ENCODE measurements at regions not wholly inside any gene's neighbourhood (a gene's known extent, or its start where the extent isn't known, plus 50 kb on each side); places are given as distances from the start of the nearest gene placed in this dataset.

DNA sequence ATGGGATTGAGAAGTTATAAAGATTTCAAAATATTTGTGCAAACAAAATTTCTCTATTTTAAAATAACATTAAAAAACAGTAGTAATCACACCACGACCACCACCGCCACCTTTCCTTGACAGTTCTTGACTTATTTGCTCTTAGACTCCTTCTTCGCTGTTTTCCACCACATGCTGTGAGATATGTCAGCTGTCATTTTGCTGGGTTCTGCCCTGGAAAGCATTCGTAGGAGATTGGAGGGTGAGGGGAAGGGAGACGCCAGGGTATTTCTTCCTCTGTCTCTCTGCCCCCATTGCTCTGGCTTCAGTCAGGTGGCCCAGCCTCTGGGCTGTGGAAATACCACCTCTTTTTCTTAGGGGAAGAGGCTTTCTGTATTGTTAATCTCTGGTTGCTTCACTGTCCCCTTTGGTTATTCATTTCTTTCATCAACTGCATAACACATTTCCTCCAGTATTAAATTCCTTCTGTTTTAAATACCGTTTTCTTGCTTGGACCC, 186.2 kb downstream of the NEDD1 start:
- no peak for DNase-seq (ENCODE audit: low spot score)

DNA sequence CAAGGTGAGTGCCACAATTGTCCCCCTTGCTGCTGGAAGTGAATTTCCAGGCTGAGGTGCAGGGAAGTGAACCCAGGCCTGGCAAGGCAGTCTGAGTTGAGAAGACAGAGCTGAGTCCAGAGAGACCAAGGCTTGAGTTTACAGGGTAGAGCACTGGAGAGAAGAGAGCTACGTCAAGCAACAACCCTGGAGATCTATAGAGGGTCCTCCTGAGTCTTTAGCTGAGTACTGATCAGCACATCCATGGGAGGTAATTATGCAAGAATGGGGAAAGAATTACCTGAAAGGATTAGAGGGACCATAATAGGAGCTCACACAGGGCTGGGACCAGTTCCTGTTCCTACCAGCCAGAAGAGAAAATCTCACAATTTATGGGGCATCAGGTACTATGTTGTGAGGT, 190.7 kb downstream of the NEDD1 start:
- DNase-seq (ENCODE audit: low spot score): no peak

DNA sequence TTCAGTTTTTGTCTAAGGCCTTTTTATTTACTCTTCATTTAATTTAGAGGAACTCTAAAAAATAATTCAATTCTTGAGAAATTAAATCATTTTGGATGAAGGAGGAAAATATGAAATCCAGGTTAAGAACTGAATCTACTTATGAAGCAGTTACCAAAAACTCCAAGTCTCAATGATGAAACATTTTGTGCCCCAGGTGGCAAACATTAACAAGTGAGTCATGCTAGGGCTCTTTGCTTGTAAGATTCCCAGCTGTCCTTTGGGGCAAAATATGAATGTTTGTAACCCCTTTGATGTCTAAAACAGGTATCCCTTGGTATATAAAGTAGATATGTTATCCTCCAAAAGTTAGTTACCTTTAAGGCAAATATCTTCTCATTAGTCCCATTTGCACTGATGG, 202.4 kb downstream of the NEDD1 start:
- no peak for DNase-seq (ENCODE audit: low spot score)

DNA sequence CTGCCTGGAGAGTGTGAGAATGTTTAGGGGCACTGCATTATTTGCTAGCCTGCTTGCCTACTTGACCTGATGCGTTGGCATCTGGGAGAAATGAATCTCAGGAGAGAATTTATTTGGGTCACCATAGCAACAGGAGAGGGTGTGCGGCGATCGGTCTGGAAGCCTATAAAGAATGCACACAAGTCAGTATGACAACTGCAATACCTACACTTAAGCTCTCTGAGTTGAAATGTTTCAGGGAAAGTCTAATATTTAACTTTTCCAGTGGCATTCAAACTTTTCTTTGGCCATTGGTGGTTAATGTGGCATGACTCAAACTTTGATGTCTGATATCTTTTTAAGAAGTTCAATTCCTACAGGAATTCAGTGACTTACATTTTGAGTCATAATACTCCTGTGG, 205.1 kb downstream of the NEDD1 start:
- DNase-seq (ENCODE audit: low spot score): no peak

DNA sequence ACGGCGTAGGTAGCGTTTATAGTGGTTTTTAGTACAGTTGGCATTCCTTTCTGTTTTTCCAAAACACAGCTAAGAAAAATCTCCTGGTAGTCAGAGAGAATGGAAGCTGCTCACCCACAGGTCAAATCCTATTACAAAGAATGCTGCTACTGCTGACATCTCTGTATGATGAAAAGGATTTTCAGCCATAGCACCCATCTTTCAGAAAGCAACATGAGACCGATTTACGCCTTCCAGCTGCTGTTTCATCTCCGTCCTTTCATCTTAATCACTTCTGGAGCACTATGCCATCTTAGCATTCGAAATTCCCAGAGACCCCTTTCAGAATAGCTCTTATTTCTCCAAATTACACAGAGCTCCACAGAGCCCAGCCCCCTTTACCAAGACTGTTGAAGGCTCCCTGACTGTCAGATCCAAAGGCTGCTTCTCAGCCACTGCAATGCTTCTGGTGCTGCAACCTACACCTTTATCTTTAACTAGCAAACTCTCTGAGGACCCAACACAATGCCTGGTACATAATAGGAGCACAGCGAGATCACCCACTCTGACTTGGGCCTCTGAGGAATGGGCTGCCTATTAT, 211.8 kb downstream of the NEDD1 start:
- no peak for DNase-seq (ENCODE audit: low spot score)

DNA sequence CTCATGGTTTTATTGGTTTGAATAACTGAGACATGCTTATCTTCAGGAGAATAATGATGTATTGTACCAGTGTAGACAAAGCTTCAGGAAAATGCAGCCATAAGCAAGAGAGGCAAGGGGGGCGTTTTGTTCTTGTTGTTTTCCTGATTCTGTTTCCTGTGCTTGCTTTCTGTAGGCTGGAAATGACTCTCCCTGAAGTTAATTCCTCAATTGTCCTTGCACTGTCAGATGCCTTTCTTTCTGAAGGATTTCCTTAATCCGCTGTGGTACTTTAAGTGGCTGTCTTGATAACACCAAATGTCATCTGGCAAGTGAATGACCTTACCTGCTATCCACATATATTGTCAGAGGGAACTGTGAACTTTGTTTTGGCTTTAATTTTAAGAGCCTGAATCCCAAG, 220.0 kb downstream of the NEDD1 start:
- DNase-seq (ENCODE audit: low spot score): no peak

DNA sequence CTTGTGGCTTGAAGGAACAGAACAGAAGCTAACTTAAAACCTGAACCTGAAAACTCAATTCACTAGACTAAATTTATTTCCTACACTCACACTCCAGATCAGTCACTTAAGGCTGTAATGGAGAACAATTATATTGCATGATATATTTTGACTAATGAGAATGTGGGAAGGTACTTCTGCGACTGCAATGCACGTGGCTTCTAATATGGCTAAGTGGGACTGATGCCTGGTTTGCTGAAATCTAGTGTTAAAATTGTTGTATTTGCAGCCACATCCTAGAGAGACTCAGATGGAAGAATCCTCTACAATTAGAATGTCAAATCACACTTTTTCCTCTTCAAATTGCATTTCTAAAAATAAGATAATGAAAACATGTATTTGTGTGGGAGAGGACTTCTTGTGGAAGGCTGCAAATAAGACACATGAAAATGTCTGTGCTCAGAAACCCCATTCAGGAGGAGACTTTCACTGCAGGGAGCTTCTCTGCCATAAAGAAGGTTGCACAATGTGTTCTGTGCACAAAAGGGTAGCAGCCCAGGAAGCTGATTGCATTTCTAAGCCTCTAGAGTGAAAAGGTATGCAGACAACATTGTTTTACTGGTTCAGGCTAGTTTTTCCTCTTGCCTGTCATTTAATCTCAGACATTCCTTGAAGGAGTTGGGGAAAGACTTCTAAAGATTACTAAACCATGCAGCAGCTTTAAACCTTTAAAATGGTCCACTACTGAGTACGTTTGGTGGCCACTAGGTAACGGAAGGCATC, 224.3 kb downstream of the NEDD1 start:
- no peak for DNase-seq (ENCODE audit: low spot score)

DNA sequence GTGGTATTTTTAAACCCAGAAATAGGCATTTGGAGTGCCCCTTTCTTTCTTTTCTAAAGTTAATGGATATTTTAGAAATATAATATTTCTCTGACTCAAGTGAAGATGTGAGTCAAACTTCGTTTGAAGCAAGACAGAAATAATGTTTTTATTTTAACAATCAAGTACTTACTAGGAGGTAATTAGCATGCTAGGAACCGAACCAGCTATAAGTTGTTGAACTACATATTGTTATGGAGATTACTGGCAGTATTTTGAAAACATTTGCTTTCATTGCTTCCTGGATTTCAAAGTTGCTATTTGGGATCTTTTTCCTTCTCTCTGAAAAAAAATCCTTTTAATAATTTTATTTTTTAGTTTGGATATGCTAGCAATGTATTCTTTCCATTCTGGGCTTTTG, 225.2 kb downstream of the NEDD1 start:
- no peak for DNase-seq (ENCODE audit: low spot score)

DNA sequence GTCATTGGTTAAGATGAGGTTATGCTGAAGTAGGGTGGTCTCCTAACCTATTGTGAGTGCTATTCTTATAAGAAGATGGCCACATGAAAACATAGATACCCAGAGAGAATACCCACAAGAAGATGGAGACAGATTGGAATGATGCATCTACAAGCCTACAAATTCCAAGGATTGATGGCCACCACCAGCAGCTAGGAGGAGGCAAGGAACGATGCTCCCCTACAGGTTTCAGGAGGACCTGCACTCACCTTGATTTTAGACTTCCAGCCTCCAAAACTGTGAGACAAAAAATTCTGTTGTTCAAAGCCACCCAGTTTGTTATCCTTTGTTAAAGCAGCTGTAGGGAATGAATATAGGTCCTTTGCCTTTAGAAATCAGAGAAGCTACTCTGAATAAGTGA, 227.4 kb downstream of the NEDD1 start:
- no peak for DNase-seq (ENCODE audit: low spot score)

DNA sequence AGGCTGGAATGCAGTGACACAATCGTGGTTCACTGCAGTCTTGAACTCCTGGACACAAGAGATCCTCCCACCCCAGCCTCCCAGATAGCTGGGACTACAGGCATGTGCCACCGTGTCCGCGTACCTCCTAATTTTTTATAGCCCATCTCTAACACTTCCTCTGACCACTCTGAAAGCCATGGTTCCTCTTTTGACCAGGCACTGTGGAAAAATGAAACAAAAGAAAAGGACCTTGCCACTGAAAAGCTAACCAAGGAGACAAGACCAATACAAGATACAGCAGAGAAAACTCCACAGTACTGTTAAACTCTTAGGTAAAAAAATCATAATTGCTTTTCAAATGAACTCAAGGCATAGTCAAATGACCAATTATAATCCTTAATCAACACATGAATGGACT, 233.3 kb downstream of the NEDD1 start:
- DNase-seq (ENCODE audit: low spot score): no peak

DNA sequence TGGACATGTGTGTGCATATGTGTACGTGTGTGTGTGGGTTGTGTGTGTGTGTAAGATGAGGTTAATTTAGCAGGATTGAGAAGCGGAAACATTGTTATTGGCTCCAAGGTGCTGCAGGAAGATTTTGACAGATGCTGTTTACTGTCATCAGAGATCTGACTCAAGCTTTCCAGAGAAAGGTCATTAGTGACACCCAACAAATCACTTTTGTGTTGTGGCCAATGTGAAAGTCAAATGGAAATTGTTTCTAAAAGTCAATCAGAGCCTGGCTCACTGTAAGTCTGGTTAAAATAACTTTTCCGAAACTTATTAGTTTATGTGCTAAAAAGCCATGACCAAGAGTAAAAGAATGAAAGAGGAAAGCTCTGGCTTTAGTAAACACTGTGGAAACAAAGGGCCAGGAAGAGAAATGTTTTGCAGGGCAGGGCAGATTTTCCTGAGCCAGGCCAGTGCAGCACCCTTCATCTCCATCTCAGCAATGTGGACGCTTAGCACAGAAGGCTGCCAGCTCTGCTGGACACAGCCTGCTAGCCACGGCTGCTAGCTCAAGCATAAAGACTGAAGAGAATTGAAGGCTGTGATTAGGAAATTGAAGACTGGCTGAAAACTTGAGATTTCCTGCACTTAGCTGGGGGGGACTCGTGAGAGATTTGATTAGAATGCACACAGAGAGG, 235.8 kb downstream of the NEDD1 start:
- no peak for DNase-seq (ENCODE audit: low spot score)

DNA sequence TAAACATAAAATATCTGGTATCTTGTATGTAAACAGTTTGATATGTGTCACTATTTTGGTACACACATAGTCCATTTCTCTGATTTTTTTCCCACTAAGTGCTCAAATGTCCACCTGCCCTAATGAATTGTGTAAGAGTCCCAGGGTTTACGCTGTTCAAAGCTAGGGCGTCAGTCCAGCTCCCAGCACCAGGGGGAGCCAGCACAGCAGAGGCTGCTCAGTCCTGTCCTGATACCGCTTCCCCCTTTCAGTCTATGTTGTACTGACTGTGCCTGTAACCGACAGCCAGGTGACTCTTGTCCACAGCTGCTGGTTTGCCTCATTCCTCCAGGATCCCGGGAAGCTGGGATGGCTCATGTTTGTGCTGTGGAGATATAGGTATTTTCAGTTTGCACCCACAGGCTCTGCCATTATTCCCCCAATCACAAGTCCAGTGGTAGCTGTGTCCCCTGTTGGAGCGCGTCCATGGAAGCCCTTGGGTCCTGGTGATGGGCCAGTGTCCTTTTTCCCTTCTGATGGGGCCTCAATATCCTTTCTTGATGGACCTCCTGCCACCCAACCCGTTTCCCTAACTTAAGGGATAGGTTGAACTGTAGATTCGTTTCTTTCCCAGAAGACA, 242.0 kb downstream of the NEDD1 start:
- peak; percentile 29 for DNase-seq (ENCODE audit: low spot score)

DNA sequence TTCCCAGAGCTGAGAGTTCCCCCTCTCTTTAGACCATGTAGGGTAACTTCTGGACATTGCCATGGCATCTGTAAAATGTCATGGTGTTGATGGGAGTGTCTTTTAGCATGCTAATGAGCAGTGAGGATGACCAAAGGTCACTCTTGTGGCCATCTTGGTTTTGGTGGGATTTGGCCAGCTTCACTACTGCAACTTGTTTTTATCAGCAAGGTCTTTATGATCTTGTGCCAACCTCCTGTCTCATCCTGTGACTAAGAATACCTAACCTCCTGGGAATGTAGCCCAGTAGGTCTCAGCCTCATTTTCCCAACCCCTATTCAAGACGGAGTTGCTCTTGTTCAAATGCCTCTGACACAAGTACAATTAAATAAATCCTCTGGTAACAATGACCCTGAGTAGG, 244.4 kb downstream of the NEDD1 start:
- no peak for DNase-seq (ENCODE audit: low spot score)

DNA sequence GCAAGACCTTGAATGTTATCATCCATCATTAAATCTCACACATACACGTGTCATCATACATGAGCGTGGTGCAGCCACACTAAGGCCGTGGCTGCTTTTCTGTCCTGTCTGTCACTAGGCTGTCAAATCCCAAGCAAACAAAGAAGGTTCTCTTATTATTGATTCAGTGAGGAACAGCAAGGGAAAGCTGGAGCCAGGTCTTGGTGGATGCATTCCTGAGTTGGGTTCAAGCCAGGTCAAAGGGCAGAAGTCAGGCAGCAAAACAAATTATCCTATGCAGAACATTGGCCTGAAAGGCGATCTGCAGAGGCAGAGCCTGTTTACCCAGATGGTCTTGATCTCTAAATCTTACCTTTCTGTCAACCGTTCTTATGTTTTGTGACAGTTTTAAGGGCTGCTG, 252.3 kb downstream of the NEDD1 start:
- no peak for DNase-seq (ENCODE audit: low spot score)

DNA sequence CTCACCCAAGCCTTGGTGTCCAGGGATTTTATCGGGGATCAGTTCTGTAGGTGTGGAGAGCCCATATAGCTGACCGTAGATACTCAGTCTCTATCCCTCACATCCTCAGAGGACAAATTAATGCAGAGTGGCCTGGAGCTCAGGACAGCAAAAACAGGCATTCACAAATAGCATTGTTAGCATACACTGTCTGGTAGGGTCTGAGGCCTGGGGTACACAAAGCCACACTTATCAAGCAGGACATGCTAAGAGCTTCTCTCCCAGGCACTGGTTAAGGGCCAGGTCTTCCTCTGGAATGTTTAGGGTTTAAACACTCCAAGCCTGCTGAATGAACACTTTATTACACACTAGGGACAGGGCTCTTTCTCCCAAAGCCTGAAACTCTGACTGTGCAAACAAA, 253.2 kb downstream of the NEDD1 start:
- DNase-seq (ENCODE audit: low spot score): no peak

DNA sequence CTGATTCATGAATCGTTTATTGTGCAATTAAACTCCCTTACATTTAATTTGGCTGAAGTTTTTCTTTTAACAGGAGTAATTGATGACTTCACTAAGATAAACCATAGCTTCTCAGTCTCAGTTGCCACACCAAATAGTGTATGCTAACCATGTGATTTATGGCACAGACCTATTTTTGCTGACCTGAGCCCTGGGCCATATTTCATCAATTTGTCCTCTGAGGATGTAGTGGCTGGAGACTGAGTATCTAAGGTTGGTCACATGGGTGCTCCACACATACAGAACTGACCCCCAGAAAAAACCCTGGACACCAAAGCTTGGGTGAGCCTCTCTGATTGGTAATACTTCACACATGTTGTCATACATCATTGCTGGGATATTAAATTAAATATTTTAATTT, 255.1 kb downstream of the NEDD1 start:
- no peak for DNase-seq (ENCODE audit: low spot score)

DNA sequence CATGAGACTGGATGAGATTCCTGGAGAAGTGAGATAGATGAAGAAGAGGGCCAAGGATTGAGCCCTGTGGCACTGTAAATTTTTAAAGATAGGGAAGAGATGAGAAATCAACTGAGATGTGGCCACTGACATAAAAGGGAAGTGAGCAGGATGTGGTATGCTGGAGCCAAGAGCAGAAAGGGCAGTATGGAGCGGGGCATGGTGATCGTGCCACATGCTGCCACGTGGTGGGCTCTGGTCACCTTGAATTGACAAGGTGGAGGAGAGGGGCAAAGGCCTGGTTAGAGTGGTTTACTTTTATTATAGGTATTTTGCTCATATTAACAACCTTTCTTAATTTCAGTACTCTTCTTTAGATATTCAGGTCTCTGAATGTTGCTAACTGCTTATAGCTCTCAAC, 257.9 kb downstream of the NEDD1 start:
- no peak for DNase-seq (ENCODE audit: low spot score)

DNA sequence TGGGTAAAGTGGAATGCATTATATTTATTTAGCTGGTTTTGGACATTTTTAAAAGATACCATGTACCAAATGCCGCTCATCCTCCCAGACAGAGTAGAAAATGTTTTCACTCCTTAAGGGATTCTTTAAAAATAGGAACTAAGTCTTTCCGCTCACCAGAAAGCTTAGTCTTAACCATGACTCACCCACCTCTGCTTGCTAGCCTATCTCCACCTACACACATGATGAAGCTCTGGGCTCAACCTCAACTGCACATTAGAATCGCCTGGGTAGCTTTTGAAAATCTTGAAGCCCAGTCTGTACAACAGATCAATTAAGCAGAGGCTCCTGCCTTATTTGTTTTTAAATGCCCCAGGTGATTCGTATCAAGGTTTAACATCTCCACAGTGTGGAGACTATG, 260.5 kb downstream of the NEDD1 start:
- DNase-seq (ENCODE audit: low spot score): no peak

DNA sequence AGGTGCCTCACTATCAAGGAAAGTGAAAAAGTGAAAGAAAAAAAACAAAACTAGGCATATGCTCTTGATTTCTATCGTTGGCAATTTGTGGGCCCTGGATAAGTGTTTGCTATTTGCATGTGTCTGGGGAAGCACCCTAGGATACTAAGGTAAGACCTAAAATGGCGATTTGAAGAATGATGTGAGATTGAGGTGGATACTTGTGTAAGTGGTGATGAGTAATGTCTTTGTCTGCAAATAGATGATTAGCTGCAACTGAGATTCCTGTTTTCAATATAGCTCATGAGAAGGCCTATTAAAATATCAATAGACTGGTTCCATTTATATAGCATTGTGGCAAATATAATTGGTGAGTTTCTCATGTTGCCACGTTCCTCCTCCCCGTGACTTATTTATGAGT, 261.7 kb downstream of the NEDD1 start:
- DNase-seq (ENCODE audit: low spot score): no peak

DNA sequence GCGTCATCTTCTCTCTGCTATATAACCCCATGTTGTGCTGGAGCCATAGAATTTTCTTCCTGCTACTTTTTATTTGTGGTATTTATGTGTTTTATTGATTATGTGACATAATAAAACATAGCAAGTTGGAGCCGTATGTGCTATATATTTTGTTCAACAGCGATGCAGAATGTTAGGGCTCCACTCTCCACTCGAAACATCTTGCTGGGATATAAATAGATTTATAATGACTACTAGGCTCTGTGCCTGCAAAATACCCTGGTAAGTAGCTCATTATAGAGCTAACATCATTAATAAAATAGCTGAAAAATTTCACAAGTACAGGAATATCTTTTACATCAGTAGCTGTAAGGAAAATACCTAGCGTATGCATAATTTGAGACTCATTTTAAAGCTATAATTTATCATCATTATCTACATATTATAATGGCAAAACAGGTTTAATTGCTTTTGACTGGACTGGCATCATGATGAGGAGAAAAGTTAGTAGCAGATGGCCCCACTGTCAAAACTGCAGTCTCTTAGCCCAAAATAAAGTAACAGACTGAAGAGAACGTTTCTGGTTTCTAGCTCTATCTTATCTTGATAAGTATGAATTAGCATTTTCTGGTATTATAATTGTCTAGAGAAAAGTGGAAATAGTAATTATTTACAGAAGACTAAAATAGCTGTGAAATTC, 263.0 kb downstream of the NEDD1 start:
- DNase-seq (ENCODE audit: low spot score): no peak

DNA sequence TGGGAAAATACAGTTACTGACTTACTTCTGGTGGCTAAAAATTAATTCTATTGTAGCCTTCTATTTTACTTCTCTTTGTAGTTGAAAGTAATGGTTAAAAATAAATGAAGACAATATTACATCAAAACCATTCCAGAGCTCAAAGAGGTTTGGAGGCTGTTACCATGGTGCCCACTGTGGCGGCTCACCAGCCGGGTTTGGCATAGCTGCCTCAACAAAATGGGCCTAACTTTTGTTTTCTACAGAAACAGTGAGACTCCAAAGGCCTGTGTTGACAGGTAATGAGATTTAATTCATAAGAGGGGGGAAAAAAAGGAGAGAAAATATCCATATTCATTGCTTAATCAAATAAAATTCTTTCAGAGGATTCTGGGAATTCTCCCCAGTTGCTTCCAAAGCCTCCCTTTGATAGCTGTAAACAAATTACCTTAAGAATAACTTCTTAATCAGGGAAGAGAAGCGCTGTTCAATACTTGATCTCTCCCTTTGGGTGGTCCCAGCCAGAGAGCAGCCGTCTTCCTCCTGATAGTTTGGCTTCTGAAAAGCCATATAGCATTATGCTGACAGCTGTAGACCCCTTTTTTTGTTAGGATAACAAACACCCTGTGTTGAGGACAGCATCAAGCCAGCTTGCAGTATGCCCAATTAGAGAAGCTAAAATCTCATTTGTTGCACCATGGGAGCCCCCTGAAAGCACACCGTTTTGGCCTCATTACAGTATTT, 266.8 kb downstream of the NEDD1 start:
- no peak for DNase-seq (ENCODE audit: low spot score)

DNA sequence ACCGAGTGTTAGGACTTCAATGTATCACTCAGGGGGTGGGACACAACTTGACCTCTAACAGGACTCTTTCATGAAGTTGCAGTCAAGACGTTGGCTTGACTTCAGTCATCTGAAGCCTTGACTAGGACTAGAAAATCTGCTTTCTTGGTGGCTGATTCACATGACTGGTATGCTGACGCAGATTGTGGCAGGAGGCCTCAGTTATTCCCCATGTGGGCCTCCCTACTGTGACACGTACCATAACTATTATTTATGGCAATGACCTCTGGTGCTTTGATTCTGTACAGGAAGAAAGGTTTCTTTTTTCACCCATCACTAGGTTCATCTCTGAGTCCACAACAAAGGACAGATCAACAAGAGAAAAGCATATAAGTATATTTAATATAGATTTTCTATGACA, 270.4 kb downstream of the NEDD1 start:
- no peak for DNase-seq (ENCODE audit: low spot score)

Data from GM03348 (cell line).